Immature natural killer cell (primary cell): ENCODE measurements at regions not wholly inside any gene's neighbourhood (a gene's known extent, or its start where the extent isn't known, plus 50 kb on each side); places are given as distances from the start of the nearest gene placed in this dataset.
"Not testable (repeated sequence)": the region's sequence is repeated elsewhere in the genome, so short reads cannot be mapped to it uniquely, and the experiment has no call there.

Source experiments
- DNase-seq, 3 donors: peaks; one replicate each; pipeline ENCODE4 v3.0.0; 2022; ENCODE audit warnings: mixed read lengths in 1 of 3
- H3K27ac Mint-ChIP-seq, 6 donors: one replicate each; pipeline ENCODE4 v1.8.0; 2020; ENCODE audit warnings: mixed read lengths in 6 of 6, mild to moderate bottlenecking in 5 of 6, inconsistent platforms in 4 of 6, moderate library complexity in 3 of 6
- H3K27me3 Mint-ChIP-seq, 3 donors: one replicate each; pipeline ENCODE4 v1.8.0; 2020 to 2021; ENCODE audit warnings: low read depth in 3 of 3, mild to moderate bottlenecking in 3 of 3, mixed read lengths in 3 of 3, moderate library complexity in 3 of 3, inconsistent platforms in 1 of 3
- H3K36me3 Mint-ChIP-seq, 3 donors: one replicate each; pipeline ENCODE4 v1.8.0; 2020; ENCODE audit warnings: mixed read lengths in 3 of 3, inconsistent platforms in 2 of 3, mild to moderate bottlenecking in 2 of 3
- H3K4me1 Mint-ChIP-seq, 2 donors: one replicate each; pipeline ENCODE4 v1.8.0; 2020; ENCODE audit warnings: inconsistent platforms in 2 of 2, mild to moderate bottlenecking in 2 of 2, mixed read lengths in 2 of 2, moderate library complexity in 1 of 2
- H3K4me3 Mint-ChIP-seq, 5 donors: one replicate each; pipeline ENCODE4 v1.8.0; 2020; ENCODE audit warnings: mild to moderate bottlenecking in 5 of 5, mixed read lengths in 5 of 5, inconsistent platforms in 3 of 5, moderate library complexity in 3 of 5
- H3K9me3 Mint-ChIP-seq, 6 donors: one replicate each; pipeline ENCODE4 v1.8.0; 2020; ENCODE audit warnings: mild to moderate bottlenecking in 6 of 6, mixed read lengths in 6 of 6, inconsistent platforms in 4 of 6, moderate library complexity in 3 of 6

GRCh38 chr22:17283865-17284264 is 64.6 kb upstream of the ADA2 start:
- peaks cover 8 to 13% of the 10 kb centered on the region in 2 donors for H3K4me1 Mint-ChIP-seq
- H3K36me3 Mint-ChIP-seq, H3K4me3 Mint-ChIP-seq, DNase-seq, H3K27ac Mint-ChIP-seq, H3K9me3 Mint-ChIP-seq: not testable (repeated sequence)
- peaks cover 5 to 11% (median 8%) of the 10 kb centered on the region in 3 donors for H3K27me3 Mint-ChIP-seq

DNA sequence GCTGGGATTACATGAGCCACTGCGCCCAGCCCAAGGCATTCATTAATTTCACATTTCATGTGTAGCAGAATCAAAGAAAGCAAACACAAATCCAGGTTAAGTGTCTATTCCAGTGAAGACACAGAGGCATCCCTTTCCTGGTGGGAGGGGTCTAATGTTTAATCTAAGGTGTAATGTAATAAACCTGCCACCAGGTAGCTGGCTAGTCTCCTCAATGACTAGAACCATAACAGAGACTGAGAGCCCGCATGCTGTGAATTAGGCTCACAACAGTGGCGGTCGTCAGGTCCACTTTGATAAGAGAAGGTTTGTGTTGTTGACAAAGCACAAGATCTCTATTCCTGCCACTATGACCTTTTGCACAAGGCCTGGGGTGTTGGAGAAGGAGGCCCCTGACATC is 64.2 kb upstream of the ADA2 start:
- Mint-ChIP-seq H3K27me3 (peaks cover 5 to 11% (median 5%) of the 10 kb centered on the region in 3 donors), H3K4me3 (no peak overlapping the region), H3K9me3 (no peaks in the 10 kb centered on the region), H3K27ac (no peak overlapping the region), H3K36me3 (no peaks in the 10 kb centered on the region), H3K4me1 (peaks cover 8 to 13% of the 10 kb centered on the region in 2 donors)
- no peak for DNase-seq

DNA sequence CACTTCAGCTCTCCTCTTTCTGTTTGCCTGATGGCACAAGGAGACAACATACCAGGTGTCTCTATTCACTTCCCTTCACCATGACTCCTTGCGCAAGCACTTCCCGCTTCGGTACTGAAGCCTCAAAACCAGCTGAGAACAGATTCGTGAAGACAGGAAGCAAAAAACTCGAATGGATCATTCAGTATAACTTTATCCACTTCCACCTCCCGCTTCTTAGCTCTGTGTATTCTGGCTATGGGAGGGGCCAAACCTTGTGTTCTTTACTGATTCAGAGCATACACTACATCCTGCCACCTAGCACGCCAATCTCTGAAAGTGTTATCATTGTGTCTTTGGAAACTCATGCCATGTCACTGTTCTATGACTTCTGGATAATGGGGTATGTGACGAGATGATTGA is 62.2 kb upstream of the ADA2 start:
- H3K9me3 Mint-ChIP-seq = no peaks in the 10 kb centered on the region
- peaks cover 8 to 13% of the 10 kb centered on the region in 2 donors for H3K4me1 Mint-ChIP-seq
- no peak for DNase-seq
- peaks cover 9 to 11% (median 9%) of the 10 kb centered on the region in 3 donors for H3K27me3 Mint-ChIP-seq
- H3K27ac Mint-ChIP-seq = no peak overlapping the region
- H3K4me3 Mint-ChIP-seq = no peak overlapping the region
- no peaks in the 10 kb centered on the region for H3K36me3 Mint-ChIP-seq

DNA sequence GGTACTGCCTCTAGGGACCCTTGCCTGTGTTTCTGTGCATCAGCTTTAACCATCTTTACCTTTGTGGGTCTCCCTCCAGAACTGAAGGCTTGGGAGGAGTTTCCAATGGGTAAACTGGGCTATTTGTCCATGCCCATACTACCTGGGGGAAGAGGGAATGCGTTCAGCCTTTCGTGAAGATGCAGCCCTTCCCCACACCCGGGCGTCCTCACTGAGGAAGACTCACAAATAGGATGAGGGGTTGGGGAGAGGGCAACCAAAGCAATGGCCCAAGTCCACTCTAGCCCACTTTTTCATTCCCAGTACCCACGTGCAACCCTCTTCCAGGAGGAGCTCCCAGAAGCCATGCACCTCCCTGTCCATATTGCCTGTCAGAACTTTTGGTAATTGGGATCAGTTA is 61.8 kb upstream of the ADA2 start:
- H3K4me3 Mint-ChIP-seq = no peak overlapping the region
- no peak for DNase-seq
- H3K27me3 Mint-ChIP-seq = peaks cover 9 to 11% (median 9%) of the 10 kb centered on the region in 3 donors
- no peak overlapping the region for H3K27ac Mint-ChIP-seq
- H3K4me1 Mint-ChIP-seq = peaks cover 8 to 13% of the 10 kb centered on the region in 2 donors
- H3K9me3 Mint-ChIP-seq = no peaks in the 10 kb centered on the region
- no peaks in the 10 kb centered on the region for H3K36me3 Mint-ChIP-seq

GRCh38 chr22:17272511-17272991 is 53.3 kb upstream of the ADA2 start:
- no peaks in the 10 kb centered on the region for H3K36me3 Mint-ChIP-seq
- H3K27me3 Mint-ChIP-seq = peaks cover 0 to 9% (median 1%) of the 10 kb centered on the region in 3 donors
- H3K9me3 Mint-ChIP-seq = no peaks in the 10 kb centered on the region
- no peaks in the 10 kb centered on the region for H3K4me1 Mint-ChIP-seq
- no peak for DNase-seq
- no peak overlapping the region for H3K27ac Mint-ChIP-seq
- H3K4me3 Mint-ChIP-seq = no peak overlapping the region

DNA sequence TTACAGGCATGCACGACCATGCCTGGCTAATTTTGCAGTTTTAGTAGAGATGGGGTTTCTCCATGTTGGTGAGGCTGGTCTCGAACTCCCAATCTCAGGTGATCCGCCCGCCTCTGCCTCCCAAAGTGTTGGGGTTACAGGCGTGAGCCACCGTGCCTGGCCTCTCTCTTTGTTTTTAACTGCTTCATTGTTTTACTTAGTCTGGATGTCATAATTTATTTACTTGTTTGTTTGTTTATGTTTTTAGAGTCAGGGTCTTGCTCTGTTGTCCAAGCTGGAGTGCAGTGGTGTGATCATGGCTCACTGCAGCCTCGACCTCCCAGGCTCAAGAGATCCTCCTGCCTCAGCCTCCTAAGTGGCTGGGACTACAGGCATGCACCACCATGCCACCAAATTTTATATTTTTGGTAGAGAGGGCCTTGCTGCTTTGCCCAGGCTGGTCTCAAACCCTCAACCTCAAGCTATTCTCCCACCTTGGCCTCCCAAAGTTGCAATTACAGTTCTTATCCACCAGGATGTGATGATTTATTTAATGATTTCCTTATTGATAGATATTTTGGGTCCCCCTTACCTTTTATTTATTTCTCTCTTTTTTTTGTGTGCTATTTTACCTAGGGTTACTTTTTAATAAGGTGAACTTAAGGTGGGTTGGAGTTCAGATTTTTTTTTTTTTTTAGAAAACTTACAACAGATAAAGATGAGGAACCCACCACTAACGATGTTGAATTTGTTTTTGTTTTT is 52.6 kb upstream of the ADA2 start:
- no peaks in the 10 kb centered on the region for H3K36me3 Mint-ChIP-seq
- H3K9me3 Mint-ChIP-seq = no peaks in the 10 kb centered on the region
- peaks cover 0 to 5% (median 1%) of the 10 kb centered on the region in 3 donors for H3K27me3 Mint-ChIP-seq
- H3K4me3 Mint-ChIP-seq = no peak overlapping the region
- H3K4me1 Mint-ChIP-seq = no peaks in the 10 kb centered on the region
- H3K27ac Mint-ChIP-seq = no peak overlapping the region
- DNase-seq = no peak

GRCh38 chr22:17269607-17270261 is 50.5 kb upstream of the ADA2 start:
- Mint-ChIP-seq H3K4me3 (no peak overlapping the region), H3K27ac (peak overlapping the region in 1 of 6 donors; percentile 50), H3K36me3 (no peaks in the 10 kb centered on the region), H3K4me1 (no peaks in the 10 kb centered on the region), H3K27me3 (peaks cover 2 to 5% (median 2%) of the 10 kb centered on the region in 3 donors), H3K9me3 (no peaks in the 10 kb centered on the region)
- no peak for DNase-seq

DNA sequence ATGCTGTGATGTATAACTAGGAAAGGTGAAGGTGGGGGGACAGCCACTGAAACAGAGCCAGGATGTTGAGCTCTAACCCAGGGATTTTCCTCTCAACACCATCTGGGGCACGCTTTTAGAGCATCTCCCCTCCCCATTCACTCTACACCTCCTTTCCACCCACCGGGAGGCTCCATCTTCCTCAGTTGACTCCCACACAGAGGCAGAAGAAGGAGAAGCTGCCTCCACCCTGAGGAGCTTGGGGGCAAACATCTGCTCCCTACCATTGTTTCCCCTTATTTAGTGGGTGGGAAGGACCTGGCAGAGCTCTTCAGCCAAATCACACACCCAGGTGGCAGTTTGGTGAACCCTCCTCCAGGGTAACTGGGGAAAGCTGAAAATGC is 50.0 kb upstream of the ADA2 start:
- Mint-ChIP-seq H3K9me3 (no peaks in the 10 kb centered on the region), H3K36me3 (no peaks in the 10 kb centered on the region), H3K27ac (no peak overlapping the region), H3K4me3 (no peak overlapping the region), H3K4me1 (no peaks in the 10 kb centered on the region), H3K27me3 (peaks cover 2 to 5% (median 2%) of the 10 kb centered on the region in 3 donors)
- DNase-seq = no peak
